HG03432 (cell line): ENCODE measurements at regions not wholly inside any gene's neighbourhood (a gene's known extent, or its start where the extent isn't known, plus 50 kb on each side); places are given as distances from the start of the nearest gene placed in this dataset.

ENCODE experiments used
- ATAC-seq: cut with Tn5 transposase; IDR thresholded peaks from one replicate; pipeline ENCODE4 v1.9.1; 2021; ENCODE audit warnings: mild to moderate bottlenecking, moderate library complexity; ENCODE audit not compliant: unreplicated experiment

DNA sequence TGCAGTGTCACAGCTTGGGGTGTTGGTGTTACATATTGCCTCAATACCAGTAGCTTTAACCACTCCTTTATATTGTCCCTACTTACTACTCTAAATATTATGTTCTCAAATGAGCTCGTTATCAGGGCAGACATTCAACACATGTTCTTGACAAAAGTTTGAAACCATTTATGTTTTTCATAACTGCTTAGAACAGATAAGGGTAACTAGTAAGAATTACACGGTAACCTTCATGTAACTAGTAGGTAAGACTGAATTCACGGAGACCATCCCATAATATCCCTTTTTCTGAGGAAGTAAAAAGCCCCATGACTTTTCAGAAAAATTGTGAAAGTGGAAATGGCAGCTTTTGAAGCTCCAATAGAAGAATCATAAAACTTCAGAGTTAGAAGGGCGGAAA lies 59.6 kb upstream of the CENPW start:
- no peak for ATAC-seq

DNA sequence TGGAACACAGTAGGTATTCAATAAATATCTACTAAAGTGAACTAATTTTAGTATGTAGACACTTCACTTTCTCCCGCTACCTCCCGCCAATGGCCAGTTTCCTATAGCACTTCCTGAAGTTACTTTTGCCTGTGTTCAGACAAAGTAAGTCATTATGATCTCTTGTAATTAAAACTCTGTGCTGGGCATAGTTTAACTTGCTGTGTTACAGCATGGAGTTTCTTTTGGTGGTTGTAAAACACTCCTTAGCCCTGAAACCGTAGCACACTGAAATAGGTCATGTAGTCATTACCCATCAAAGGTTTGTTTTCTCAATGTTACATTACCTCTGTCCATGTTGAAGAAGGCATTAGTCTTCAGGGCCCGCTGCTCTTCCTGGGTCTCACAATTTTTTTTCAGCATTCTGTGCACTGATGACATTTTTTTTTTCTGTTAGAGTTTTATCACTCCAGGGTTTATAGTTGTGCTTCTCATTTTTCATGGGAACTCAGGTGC lies 54.0 kb upstream of the CENPW start:
- ATAC-seq: no peak
